Right lobe of liver (tissue), 6 donors: ENCODE measurements at regions not wholly inside any gene's neighbourhood (a gene's known extent, or its start where the extent isn't known, plus 50 kb on each side); places are given as distances from the start of the nearest gene placed in this dataset.

Source experiments
- ATAC-seq, 4 donors: fragments of 200-7000 bp; cut with Tn5 transposase; one replicate each; pipeline ENCODE4 v1.9.1; 2020; ENCODE audit warnings: mild to moderate bottlenecking in 4 of 4, moderate library complexity in 4 of 4
- DNase-seq, 3 donors: peaks; one replicate each; pipeline ENCODE4 v3.0.0-alpha.2; 2020
- H3K27ac ChIP-seq, 3 donors: fragments of 200-600 bp; one replicate each; pipeline ENCODE4 v1.8.0; 2022
- H3K27me3 ChIP-seq, 2 donors: fragments of 200-600 bp; one replicate each; pipeline ENCODE4 v1.8.0; 2022
- H3K36me3 ChIP-seq, 4 donors: fragments of 200-600 bp; sonication (generic) in 1 of 4; one replicate each; pipeline versions ENCODE4 v1.5.1 to v1.8.0; 2017 to 2022; ENCODE audit warnings: control low read depth in 1 of 4
- H3K4me1 ChIP-seq, 4 donors: fragments of 200-600 bp; sonication (generic) in 1 of 4; one replicate each; pipeline versions ENCODE4 v1.5.1 to v1.8.0; 2017 to 2022; ENCODE audit warnings: control low read depth in 1 of 4
- H3K4me3 ChIP-seq, 3 donors: fragments of 200-600 bp; one replicate each; pipeline ENCODE4 v1.8.0; 2022
- H3K9me3 ChIP-seq, 4 donors: fragments of 200-600 bp; sonication (generic) in 1 of 4; one replicate each; pipeline versions ENCODE4 v1.5.1 to v1.8.0; 2017 to 2022; ENCODE audit warnings: control low read depth in 1 of 4
- CTCF ChIP-seq, 4 donors: fragments of 200-600 bp in 3 of 4; fragments of 450-650 bp in 1 of 4; IDR thresholded peaks; one replicate each; pipeline versions ENCODE4 v1.5.1 to v1.8.0; 2016 to 2022; ENCODE audit warnings: antibody characterized with exemption in 4 of 4, mild to moderate bottlenecking in 2 of 4
- POLR2A ChIP-seq: fragments of 450-650 bp; IDR thresholded peaks from one replicate; pipeline ENCODE4 v1.6.1; 2017; ENCODE audit warnings: antibody characterized with exemption, mild to moderate bottlenecking
- WGBS: methylation state at CpG from one replicate; pipeline ENCODE4 v1.1.6; 2018; ENCODE audit warnings: low coverage, low lambda C conversion rate; ENCODE audit not compliant: insufficient coverage; ENCODE audit errors: missing lambda C conversion rate; 5-methylcytosine and 5-hydroxymethylcytosine counted together
- intact Hi-C, 2 donors: fragments of 100-400 bp; cut with DNase I; formaldehyde crosslinking; loops; one replicate each; pipeline versions ENCODE4 v1.11.2 to v1.14.1; 2022
- donor health status: DM: no; HTN: yes; CAD: no.
- donor health status: DM: no; HTN: no; CAD: no.
- donor health status: DM: no; HTN: no; CAD: no.
- donor health status: DM: no; HTN: yes; CAD: no.
- donor health status: DM: no; HTN: yes; CAD: no.

GRCh38 chr6:74510878-74511277 is 695.0 kb downstream of the COL12A1 start:
- Histone ChIP-seq H3K4me3 (no peak overlapping the region), H3K9me3 (peaks cover 0 to under 1% (median 0%) of the 10 kb centered on the region in 4 donors), H3K4me1 (no peaks in the 10 kb centered on the region), H3K27ac (no peak overlapping the region), H3K36me3 (no peaks in the 10 kb centered on the region), H3K27me3 (no peaks in the 10 kb centered on the region)
- no peak for ATAC-seq
- no peak for DNase-seq
- 64% methylated on average over 3 of the region's 3 CpGs for WGBS
- intact Hi-C loops: no loop called here
- no peak for TF ChIP-seq POLR2A
- no peak for TF ChIP-seq CTCF (IDR thresholded peaks at IDR 0.05)

- peaks cover 0 to 5% (median 0%) of the 10 kb centered on the region in 4 donors for H3K9me3 ChIP-seq
- 18% methylated on average over 1 of the region's 1 CpG for WGBS
- intact Hi-C loops: no loop called here
Measured at GRCh38 chr6:74507649-74508048, 698.2 kb downstream of the COL12A1 start.

GRCh38 chr6:74505391-74505790 is 700.5 kb downstream of the COL12A1 start:
- H3K27me3 ChIP-seq: no peaks in the 10 kb centered on the region
- no peak for TF ChIP-seq POLR2A
- TF ChIP-seq CTCF (IDR thresholded peaks at IDR 0.05): no peak
- intact Hi-C loops: no loop called here
- no peak overlapping the region for H3K27ac ChIP-seq
- WGBS: 35% methylated on average over 1 of the region's 1 CpG
- peaks cover 0 to 5% (median 0%) of the 10 kb centered on the region in 4 donors for H3K9me3 ChIP-seq
- no peaks in the 10 kb centered on the region for H3K36me3 ChIP-seq
- DNase-seq: no peak
- H3K4me3 ChIP-seq: no peak overlapping the region
- H3K4me1 ChIP-seq: no peaks in the 10 kb centered on the region
- ATAC-seq: no peak

More at GRCh38 chr6:74507649-74508048, 698.2 kb downstream of the COL12A1 start:
- Histone ChIP-seq H3K4me3 (no peak overlapping the region), H3K27ac (no peak overlapping the region), H3K36me3 (no peaks in the 10 kb centered on the region), H3K4me1 (no peaks in the 10 kb centered on the region), H3K27me3 (no peaks in the 10 kb centered on the region)
- TF ChIP-seq POLR2A (no peak), CTCF (IDR thresholded peaks at IDR 0.05) (no peak)
- no peak for DNase-seq
- no peak for ATAC-seq

GRCh38 chr6:74504941-74505340 is 700.9 kb downstream of the COL12A1 start:
- Histone ChIP-seq H3K27ac (no peak overlapping the region), H3K9me3 (peaks cover 0 to 5% (median 0%) of the 10 kb centered on the region in 4 donors), H3K4me3 (no peak overlapping the region), H3K36me3 (no peaks in the 10 kb centered on the region), H3K4me1 (no peaks in the 10 kb centered on the region), H3K27me3 (no peaks in the 10 kb centered on the region)
- DNase-seq (no peak), ATAC-seq (no peak)
- WGBS: 64% methylated on average over 2 of the region's 3 CpGs
- intact Hi-C loops: no loop called here
- no peak for TF ChIP-seq POLR2A
- no peak for TF ChIP-seq CTCF (IDR thresholded peaks at IDR 0.05)

- no peaks in the 10 kb centered on the region for H3K27me3 ChIP-seq
- H3K4me3 ChIP-seq: no peak overlapping the region
- intact Hi-C loops: no loop called here
- ATAC-seq: no peak
- no peaks in the 10 kb centered on the region for H3K36me3 ChIP-seq
- no peak for DNase-seq
- no peaks in the 10 kb centered on the region for H3K4me1 ChIP-seq
- TF ChIP-seq CTCF (IDR thresholded peaks at IDR 0.05) (no peak), POLR2A (no peak)
- H3K27ac ChIP-seq: no peak overlapping the region
- H3K9me3 ChIP-seq: no peaks in the 10 kb centered on the region
- 50% methylated on average over 1 of the region's 1 CpG for WGBS
Measured at GRCh38 chr6:74492587-74492986, 713.3 kb downstream of the COL12A1 start.
